HG03565 (cell line): ENCODE measurements at regions not wholly inside any gene's neighbourhood (a gene's known extent, or its start where the extent isn't known, plus 50 kb on each side); places are given as distances from the start of the nearest gene placed in this dataset.
"Not testable (repeated sequence)": the region's sequence is repeated elsewhere in the genome, so short reads cannot be mapped to it uniquely, and the experiment has no call there.

Experiments used
- ATAC-seq: cut with Tn5 transposase; IDR thresholded peaks from one replicate; pipeline ENCODE4 v1.9.1; 2021; ENCODE audit warnings: mild to moderate bottlenecking, moderate library complexity; ENCODE audit not compliant: unreplicated experiment

GRCh38 chr13:107927557-107927956, 287.8 kb downstream of the LIG4 start:
- no peak for ATAC-seq

GRCh38 chr13:107926515-107926914, 288.8 kb downstream of the LIG4 start:
- not testable (repeated sequence) for ATAC-seq

- not testable (repeated sequence) for ATAC-seq
These were observed 298.4 kb downstream of the LIG4 start for GRCh38 chr13:107916902-107917301.

GRCh38 chr13:107912745-107913144, 302.6 kb downstream of the LIG4 start:
- ATAC-seq: no peak

- no peak for ATAC-seq
These were observed 308.1 kb downstream of the LIG4 start for GRCh38 chr13:107907065-107907805.

GRCh38 chr13:107906131-107906530, 309.2 kb downstream of the LIG4 start:
- no peak for ATAC-seq

GRCh38 chr13:107901996-107902562, 313.3 kb downstream of the LIG4 start:
- ATAC-seq: no peak

GRCh38 chr13:107901230-107901629, 314.1 kb downstream of the LIG4 start:
- no peak for ATAC-seq

GRCh38 chr13:107900775-107901174, 314.6 kb downstream of the LIG4 start:
- ATAC-seq: no peak

GRCh38 chr13:107886118-107886517, 329.2 kb downstream of the LIG4 start:
- ATAC-seq: no peak

- ATAC-seq: no peak
These were observed 330.8 kb downstream of the LIG4 start for GRCh38 chr13:107884564-107884963.

GRCh38 chr13:107883561-107884175, 331.7 kb downstream of the LIG4 start:
- no peak for ATAC-seq

- ATAC-seq: no peak
These were observed 332.4 kb downstream of the LIG4 start for GRCh38 chr13:107882708-107883560.

- no peak for ATAC-seq
These were observed 334.0 kb downstream of the LIG4 start for GRCh38 chr13:107881362-107881761.

GRCh38 chr13:107874456-107874855, 340.9 kb downstream of the LIG4 start:
- no peak for ATAC-seq

GRCh38 chr13:107873926-107874325, 341.4 kb downstream of the LIG4 start:
- no peak for ATAC-seq

GRCh38 chr13:107870400-107870799, 344.9 kb downstream of the LIG4 start:
- no peak for ATAC-seq

GRCh38 chr13:107867701-107868661, 347.4 kb downstream of the LIG4 start:
- no peak for ATAC-seq

GRCh38 chr13:107866941-107867623, 348.3 kb downstream of the LIG4 start:
- no peak for ATAC-seq
